ENCODE measurements at regions not wholly inside any gene's neighbourhood (a gene's known extent, or its start where the extent isn't known, plus 50 kb on each side); places are given as distances from the start of the nearest gene placed in this dataset.
A peak's percentile ranks its signal among the peaks of the same experiment; 100 is the strongest.
"Not testable (repeated sequence)": the region's sequence is repeated elsewhere in the genome, so short reads cannot be mapped to it uniquely, and the experiment has no call there.

- no peak for DNase-seq (ENCODE audit: low read depth in 2 of 2)
Observed at GRCh38 chr4:156413239-156414135, 459.8 kb upstream of the CTSO start.

- DNase-seq (ENCODE audit: low read depth in 2 of 2): no peak
Observed at GRCh38 chr4:156411531-156411930, 457.9 kb upstream of the CTSO start.

GRCh38 chr4:156408749-156409148, 455.1 kb upstream of the CTSO start:
- no peak for DNase-seq (ENCODE audit: low read depth in 2 of 2)

- DNase-seq (ENCODE audit: low read depth in 2 of 2): no peak
Observed at GRCh38 chr4:156401371-156401770, 447.7 kb upstream of the CTSO start.

GRCh38 chr4:156396534-156396933, 442.9 kb upstream of the CTSO start:
- DNase-seq (ENCODE audit: low read depth in 2 of 2): no peak

- DNase-seq (ENCODE audit: low read depth in 2 of 2): no peak
Observed at GRCh38 chr4:156391325-156391653, 437.6 kb upstream of the CTSO start.

GRCh38 chr4:156390599-156391324, 437.1 kb upstream of the CTSO start:
- no peak for DNase-seq (ENCODE audit: low read depth in 2 of 2)

- DNase-seq (ENCODE audit: low read depth in 2 of 2): no peak
Observed at GRCh38 chr4:156388826-156389225, 435.2 kb upstream of the CTSO start.

- DNase-seq (ENCODE audit: low read depth in 2 of 2): peak; percentile 8 to 43
Observed at GRCh38 chr4:156378033-156378665, 424.5 kb upstream of the CTSO start.

- no peak for DNase-seq (ENCODE audit: low read depth in 2 of 2)
Observed at GRCh38 chr4:156377036-156377710, 423.5 kb upstream of the CTSO start.

- DNase-seq (ENCODE audit: low read depth in 2 of 2): no peak
Observed at GRCh38 chr4:156374894-156375293, 421.2 kb upstream of the CTSO start.

- DNase-seq (ENCODE audit: low read depth in 2 of 2): no peak
Observed at GRCh38 chr4:156374069-156374468, 420.4 kb upstream of the CTSO start.

- not testable (repeated sequence) for DNase-seq (ENCODE audit: low read depth in 2 of 2)
Observed at GRCh38 chr4:156367502-156367901, 413.8 kb upstream of the CTSO start.

GRCh38 chr4:156362581-156362980, 408.9 kb upstream of the CTSO start:
- peak in 1 of 2 donors; percentile 5 for DNase-seq (ENCODE audit: low read depth in 2 of 2)

GRCh38 chr4:156347412-156348075, 393.9 kb upstream of the CTSO start:
- no peak for DNase-seq (ENCODE audit: low read depth in 2 of 2)

- no peak for DNase-seq (ENCODE audit: low read depth in 2 of 2)
Observed at GRCh38 chr4:156346959-156347385, 393.3 kb upstream of the CTSO start.

GRCh38 chr4:156344397-156344796, 390.7 kb upstream of the CTSO start:
- DNase-seq (ENCODE audit: low read depth in 2 of 2): no peak

- no peak for DNase-seq (ENCODE audit: low read depth in 2 of 2)
Observed at GRCh38 chr4:156336511-156336910, 382.8 kb upstream of the CTSO start.

- DNase-seq (ENCODE audit: low read depth in 2 of 2): no peak
Observed at GRCh38 chr4:156335721-156336120, 382.1 kb upstream of the CTSO start.

- DNase-seq (ENCODE audit: low read depth in 2 of 2): no peak
Observed at GRCh38 chr4:156330436-156331031, 376.9 kb upstream of the CTSO start.

- peak in 1 of 2 donors; percentile 13 for DNase-seq (ENCODE audit: low read depth in 2 of 2)
Observed at GRCh38 chr4:156329779-156330178, 376.1 kb upstream of the CTSO start.

All from lung microvascular endothelial cell (primary cell).